ENCODE measurements at regions not wholly inside any gene's neighbourhood (a gene's known extent, or its start where the extent isn't known, plus 50 kb on each side); places are given as distances from the start of the nearest gene placed in this dataset.

- TF ChIP-seq EP300 (conservative IDR thresholded peaks at IDR 0.05; ENCODE audit: poor library complexity, severe bottlenecking) (no peak), CTCF (IDR thresholded peaks at IDR 0.05; ENCODE audit: poor library complexity, severe bottlenecking) (no peak), RAD21 (conservative IDR thresholded peaks at IDR 0.05) (no peak), SMC3 (conservative IDR thresholded peaks at IDR 0.05; ENCODE audit: poor library complexity) (no peak), POLR2AphosphoS5 (IDR thresholded peaks at IDR 0.05) (no peak), EZH2 (IDR thresholded peaks at IDR 0.05; ENCODE audit: borderline replicate concordance, insufficient read depth, low read length, poor library complexity, severe bottlenecking) (no peak), TAF1 (IDR thresholded peaks at IDR 0.05; ENCODE audit: low read depth) (no peak), REST (IDR thresholded peaks at IDR 0.05; ENCODE audit: borderline replicate concordance) (no peak), MXI1 (conservative IDR thresholded peaks at IDR 0.05; ENCODE audit: poor library complexity, severe bottlenecking) (no peak)
These were observed 1051.3 kb downstream of the VRK1 start for GRCh38 chr14:97848317-97848980.

Measured in neural cell (in vitro differentiated cells).